ENCODE measurements at regions not wholly inside any gene's neighbourhood (a gene's known extent, or its start where the extent isn't known, plus 50 kb on each side); places are given as distances from the start of the nearest gene placed in this dataset.

DNA sequence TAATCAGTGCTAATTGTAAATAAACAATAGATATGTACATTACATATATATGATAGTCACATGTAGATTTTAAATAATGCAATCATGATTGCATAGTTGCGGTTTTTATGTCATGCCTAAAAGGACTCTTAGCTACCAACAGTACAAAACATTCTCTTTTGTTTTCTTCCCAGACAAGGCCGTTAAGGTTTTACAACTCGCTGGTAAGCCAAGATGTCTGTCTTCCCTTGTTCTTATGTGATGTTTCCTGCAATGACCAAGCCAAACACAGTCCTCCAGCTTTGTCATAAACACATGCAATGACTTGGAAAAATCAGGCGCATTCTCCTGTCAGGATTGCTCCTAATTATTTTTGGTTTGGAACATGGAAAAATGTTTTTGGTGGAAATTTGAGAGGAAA lies 192.3 kb upstream of the GLI3 start:
- no peak overlapping the region for H3K27ac ChIP-seq (ENCODE audit: insufficient read depth, low read depth, low read length)
- H3K36me3 ChIP-seq (ENCODE audit: control insufficient read depth in 2 of 2, extremely low read depth in 1 of 2, insufficient read depth in 2 of 2, low read length in 2 of 2): no peaks in the 10 kb centered on the region
- intact Hi-C loops (cut with micrococcal nuclease): no loop called here
- TF ChIP-seq MYC (IDR thresholded peaks at IDR 0.05; ENCODE audit: low read depth, low read length): no peak
- TF ChIP-seq, protein P1, sequence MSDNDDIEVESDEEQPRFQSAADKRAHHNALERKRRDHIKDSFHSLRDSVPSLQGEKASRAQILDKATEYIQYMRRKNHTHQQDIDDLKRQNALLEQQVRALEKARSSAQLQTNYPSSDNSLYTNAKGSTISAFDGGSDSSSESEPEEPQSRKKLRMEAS (IDR thresholded peaks at IDR 0.05; ENCODE audit: insufficient read depth, insufficient read length): no peak
- TF ChIP-seq EZH2 (IDR thresholded peaks at IDR 0.05; ENCODE audit: borderline replicate concordance, low read depth, low read length, severe bottlenecking): no peak
- TF ChIP-seq JUN (IDR thresholded peaks at IDR 0.05; ENCODE audit: borderline replicate concordance, insufficient read depth, insufficient read length, low read depth): no peak
- no peak for TF ChIP-seq GATA2 (IDR thresholded peaks at IDR 0.05; ENCODE audit: insufficient read depth, insufficient read length, low read depth, low read length)
- TF ChIP-seq POLR2A (IDR thresholded peaks at IDR 0.05; ENCODE audit: low read depth, low read length): no peak
- no peak for TF ChIP-seq FOS (IDR thresholded peaks at IDR 0.05; ENCODE audit: borderline replicate concordance, insufficient read depth, low read length)
- TF ChIP-seq, protein P2, sequence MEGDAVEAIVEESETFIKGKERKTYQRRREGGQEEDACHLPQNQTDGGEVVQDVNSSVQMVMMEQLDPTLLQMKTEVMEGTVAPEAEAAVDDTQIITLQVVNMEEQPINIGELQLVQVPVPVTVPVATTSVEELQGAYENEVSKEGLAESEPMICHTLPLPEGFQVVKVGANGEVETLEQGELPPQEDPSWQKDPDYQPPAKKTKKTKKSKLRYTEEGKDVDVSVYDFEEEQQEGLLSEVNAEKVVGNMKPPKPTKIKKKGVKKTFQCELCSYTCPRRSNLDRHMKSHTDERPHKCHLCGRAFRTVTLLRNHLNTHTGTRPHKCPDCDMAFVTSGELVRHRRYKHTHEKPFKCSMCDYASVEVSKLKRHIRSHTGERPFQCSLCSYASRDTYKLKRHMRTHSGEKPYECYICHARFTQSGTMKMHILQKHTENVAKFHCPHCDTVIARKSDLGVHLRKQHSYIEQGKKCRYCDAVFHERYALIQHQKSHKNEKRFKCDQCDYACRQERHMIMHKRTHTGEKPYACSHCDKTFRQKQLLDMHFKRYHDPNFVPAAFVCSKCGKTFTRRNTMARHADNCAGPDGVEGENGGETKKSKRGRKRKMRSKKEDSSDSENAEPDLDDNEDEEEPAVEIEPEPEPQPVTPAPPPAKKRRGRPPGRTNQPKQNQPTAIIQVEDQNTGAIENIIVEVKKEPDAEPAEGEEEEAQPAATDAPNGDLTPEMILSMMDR (IDR thresholded peaks at IDR 0.05; ENCODE audit: extremely low read depth in 1 of 2, insufficient read depth in 1 of 2, low read depth in 1 of 2, low read length in 2 of 2): no peak
- no peak for TF ChIP-seq POLR2AphosphoS5 (IDR thresholded peaks at IDR 0.05; ENCODE audit: insufficient read depth, low read depth, low read length)
- H4K20me1 ChIP-seq (replicated peaks; ENCODE audit: control insufficient read depth, extremely low read depth, insufficient read depth, low read length): no peaks in the 10 kb centered on the region
- H3K4me1 ChIP-seq (ENCODE audit: control insufficient read depth, extremely low read depth, insufficient read depth, low read length): no peaks in the 10 kb centered on the region
- H3K79me2 ChIP-seq (ENCODE audit: control insufficient read depth, insufficient read depth, low read length): no peaks in the 10 kb centered on the region
- ChIA-PET POLR2A (no interaction called here), CTCF (interaction anchor here (1.2 kb wide), 1 partner anchor 10 kb away, joined by 3 read pairs; no protein-coding TSS in a partner anchor)
- no peak overlapping the region for H2AFZ ChIP-seq (ENCODE audit: low read depth, low read length)
- no TSS peak for BruUV-seq (replicated peaks)
- H3K4me2 ChIP-seq (ENCODE audit: insufficient read depth, low read length): no peak overlapping the region
- no peaks in the 10 kb centered on the region for H3K9me1 ChIP-seq (replicated peaks; ENCODE audit: control insufficient read depth, extremely low read depth, insufficient read depth, low read length)
- no peaks in the 10 kb centered on the region for H3K9me3 ChIP-seq (replicated peaks; ENCODE audit: control insufficient read depth, insufficient read depth, low read length)
- H3K4me3 ChIP-seq (replicated peaks in 1 of 3; ENCODE audit: insufficient read depth in 1 of 3, low read depth in 1 of 3, low read length in 3 of 3): no peak overlapping the region
- DNase-seq (ENCODE audit: low read depth, low spot score): no peak
- no peaks in the 10 kb centered on the region for H3K27me3 ChIP-seq (ENCODE audit: control insufficient read depth in 2 of 2, insufficient read depth in 2 of 2, low read length in 2 of 2)
- no peak for FAIRE-seq
- dilution Hi-C loops (cut with MboI; ENCODE audit: extremely low pct_ligation_motif_present, low sequenced_read_pairs): no loop called here
- H3K9ac ChIP-seq (replicated peaks; ENCODE audit: extremely low read depth, insufficient read depth, low read length): no peak overlapping the region
